SHP77 (cell line): ENCODE measurements at regions not wholly inside any gene's neighbourhood (a gene's known extent, or its start where the extent isn't known, plus 50 kb on each side); places are given as distances from the start of the nearest gene placed in this dataset.
"Not testable (repeated sequence)": the region's sequence is repeated elsewhere in the genome, so short reads cannot be mapped to it uniquely, and the experiment has no call there.

ENCODE experiments used
- DNase-seq, 2 experiments: peaks; one replicate each; lab custom pipeline; 2025; lab: John Stamatoyannopoulos, UW

GRCh38 chr1:101370488-101370887 lies 133.7 kb downstream of the S1PR1 start:
- DNase-seq = no peak

DNA sequence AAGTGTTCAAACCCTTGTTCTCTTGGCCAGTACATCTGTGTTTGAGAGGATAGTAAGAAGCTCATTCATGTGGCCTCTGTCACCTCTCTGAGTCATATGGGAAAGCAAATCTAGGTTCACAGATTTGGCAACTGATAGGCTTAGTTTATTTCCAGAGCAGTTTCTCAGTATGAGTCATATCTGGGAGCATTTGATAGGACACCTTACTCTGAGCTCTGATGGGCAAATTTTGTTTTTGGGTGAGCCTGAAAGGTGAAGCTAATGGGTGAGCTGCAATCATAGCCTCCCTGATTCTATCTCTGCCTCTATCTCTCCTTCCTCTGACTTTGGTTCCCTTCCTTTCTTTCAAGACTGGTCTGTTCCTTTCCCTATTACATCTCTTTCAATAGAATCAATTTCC lies 134.4 kb downstream of the S1PR1 start:
- DNase-seq = no peak

GRCh38 chr1:101373570-101373969 lies 136.8 kb downstream of the S1PR1 start:
- no peak for DNase-seq

- not testable (repeated sequence) for DNase-seq
Observed at GRCh38 chr1:101375448-101375847, 138.6 kb downstream of the S1PR1 start.

- DNase-seq = no peak
Observed at GRCh38 chr1:101376121-101377083, 139.6 kb downstream of the S1PR1 start.

GRCh38 chr1:101377084-101377835 lies 140.4 kb downstream of the S1PR1 start:
- DNase-seq = no peak

- DNase-seq = no peak
Observed at GRCh38 chr1:101379037-101379436, 142.2 kb downstream of the S1PR1 start.

GRCh38 chr1:101379950-101380349 lies 143.1 kb downstream of the S1PR1 start:
- DNase-seq = no peak

GRCh38 chr1:101382135-101382534 lies 145.3 kb downstream of the S1PR1 start:
- DNase-seq = no peak

DNA sequence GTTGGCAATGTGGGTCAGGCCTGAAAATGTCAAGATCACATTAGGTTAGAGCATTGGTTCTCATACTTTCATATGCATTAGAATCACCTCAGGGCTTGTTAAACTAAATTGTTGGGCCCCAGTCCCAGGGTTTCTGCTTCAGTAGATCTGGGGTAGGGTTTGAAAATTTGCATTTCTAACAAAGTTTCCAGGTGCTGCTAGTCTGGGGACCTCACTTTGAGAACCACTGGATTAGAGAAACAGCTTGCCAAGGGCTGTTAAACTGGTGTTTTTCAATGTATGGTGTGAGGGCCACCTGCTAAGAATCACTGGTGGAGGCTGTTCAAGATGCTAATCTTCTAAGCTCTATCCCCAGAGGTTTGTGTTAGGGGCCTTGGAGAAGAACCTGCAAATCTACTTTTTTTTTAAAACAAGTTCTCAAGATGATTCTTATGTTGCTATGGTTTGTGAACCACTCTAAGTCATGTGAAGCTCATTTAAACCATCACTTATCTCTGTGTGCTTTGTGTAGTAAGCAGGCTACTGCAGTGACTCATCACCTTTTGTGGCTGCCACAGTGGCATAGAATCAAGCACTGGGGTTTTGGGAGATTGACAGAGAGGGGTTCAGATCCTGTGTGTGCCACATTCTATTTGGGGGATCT lies 152.2 kb downstream of the S1PR1 start:
- DNase-seq = no peak

GRCh38 chr1:101389547-101389929 lies 152.7 kb downstream of the S1PR1 start:
- no peak for DNase-seq

DNA sequence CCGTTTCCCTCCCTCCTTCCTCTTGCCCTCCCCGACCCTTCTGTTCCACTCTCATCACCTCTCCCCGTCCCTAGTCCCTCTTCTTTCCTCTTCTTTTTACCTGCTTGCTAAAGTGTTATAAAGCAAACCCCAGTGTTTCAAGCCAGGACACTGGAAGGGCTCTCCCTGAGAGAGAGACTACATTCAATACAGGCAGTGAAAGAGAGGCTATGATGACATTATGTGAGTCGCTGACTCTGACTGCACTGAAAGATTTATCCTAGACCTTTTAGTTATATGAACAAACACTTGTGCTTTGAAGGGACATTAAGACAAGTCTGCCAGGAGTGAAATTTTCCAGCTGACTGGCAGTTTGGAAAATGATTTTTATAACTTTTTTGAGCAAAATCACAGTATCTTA lies 155.7 kb downstream of the S1PR1 start:
- DNase-seq = no peak

DNA sequence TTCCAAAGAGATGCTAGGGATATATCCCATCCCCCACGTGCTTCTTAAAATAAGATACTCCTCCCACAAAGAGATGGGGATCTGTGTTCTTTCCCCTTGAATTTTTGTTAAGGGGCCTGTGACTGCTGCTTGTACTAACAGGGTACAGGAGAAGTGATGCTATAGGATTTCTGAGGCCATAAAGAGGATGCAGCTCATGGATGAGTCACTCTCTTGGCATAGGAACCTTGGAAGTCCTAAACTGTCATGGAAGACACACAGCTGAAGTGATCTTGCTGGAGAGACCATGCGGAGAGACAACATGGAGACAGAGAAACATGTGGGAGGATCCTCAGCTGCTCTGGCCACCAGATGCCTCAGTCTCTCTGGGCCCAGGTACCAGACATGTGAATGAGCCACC lies 157.2 kb downstream of the S1PR1 start:
- no peak for DNase-seq

- DNase-seq = no peak
Observed at GRCh38 chr1:101399222-101399621, 162.4 kb downstream of the S1PR1 start.

GRCh38 chr1:101406271-101406670 lies 169.5 kb downstream of the S1PR1 start:
- DNase-seq = no peak

DNA sequence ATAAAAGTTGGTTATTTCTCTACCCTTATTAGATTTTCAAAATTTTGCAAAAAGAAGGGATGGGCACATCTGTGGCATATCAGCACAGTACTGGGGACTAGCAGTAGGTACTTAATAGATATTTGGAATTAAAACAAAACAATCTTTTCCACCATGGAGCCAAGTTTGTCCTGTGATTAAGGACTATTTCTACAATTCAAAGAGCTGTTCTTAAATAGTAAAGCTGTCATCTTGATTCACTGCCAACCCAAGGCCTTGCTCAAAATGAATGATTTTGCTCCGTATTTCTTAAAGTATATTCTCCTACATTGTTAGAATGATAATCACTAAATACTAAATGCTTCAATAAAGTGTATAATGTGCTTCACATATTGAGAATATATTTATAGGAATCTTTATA lies 169.9 kb downstream of the S1PR1 start:
- DNase-seq = no peak

DNA sequence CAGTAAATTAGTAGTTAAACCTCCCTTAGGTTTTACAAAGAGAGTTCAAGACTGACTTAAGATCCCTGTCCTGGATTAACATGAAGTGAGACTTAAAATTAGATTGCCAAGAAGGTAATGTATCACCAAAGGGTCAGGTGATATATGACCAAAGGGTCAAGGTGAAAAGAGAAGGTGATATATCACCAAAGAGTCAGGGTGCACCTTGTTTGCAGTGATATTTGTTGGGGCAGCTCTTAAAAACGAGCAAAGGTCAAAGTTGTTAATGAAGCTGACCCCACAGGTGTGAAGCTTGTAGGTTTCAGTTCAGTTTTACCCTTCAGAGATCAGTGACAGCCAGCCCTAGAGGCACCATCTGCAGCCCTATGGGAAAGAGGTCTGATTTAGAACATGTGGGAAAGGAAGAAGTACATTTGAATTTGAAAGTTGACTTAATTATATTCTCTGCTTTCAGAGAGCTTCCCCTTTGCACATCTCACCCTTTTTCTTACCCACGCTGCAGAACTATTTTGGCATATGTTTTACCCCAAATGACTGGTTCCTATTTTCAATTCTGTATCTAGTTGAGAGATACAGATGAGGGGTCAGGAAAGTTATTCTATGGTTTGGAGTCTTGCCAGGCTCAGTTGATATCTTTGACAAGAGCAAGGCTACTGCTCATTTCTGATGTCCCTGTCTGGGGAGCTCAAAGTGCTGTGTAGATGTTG lies 170.8 kb downstream of the S1PR1 start:
- DNase-seq = no peak

DNA sequence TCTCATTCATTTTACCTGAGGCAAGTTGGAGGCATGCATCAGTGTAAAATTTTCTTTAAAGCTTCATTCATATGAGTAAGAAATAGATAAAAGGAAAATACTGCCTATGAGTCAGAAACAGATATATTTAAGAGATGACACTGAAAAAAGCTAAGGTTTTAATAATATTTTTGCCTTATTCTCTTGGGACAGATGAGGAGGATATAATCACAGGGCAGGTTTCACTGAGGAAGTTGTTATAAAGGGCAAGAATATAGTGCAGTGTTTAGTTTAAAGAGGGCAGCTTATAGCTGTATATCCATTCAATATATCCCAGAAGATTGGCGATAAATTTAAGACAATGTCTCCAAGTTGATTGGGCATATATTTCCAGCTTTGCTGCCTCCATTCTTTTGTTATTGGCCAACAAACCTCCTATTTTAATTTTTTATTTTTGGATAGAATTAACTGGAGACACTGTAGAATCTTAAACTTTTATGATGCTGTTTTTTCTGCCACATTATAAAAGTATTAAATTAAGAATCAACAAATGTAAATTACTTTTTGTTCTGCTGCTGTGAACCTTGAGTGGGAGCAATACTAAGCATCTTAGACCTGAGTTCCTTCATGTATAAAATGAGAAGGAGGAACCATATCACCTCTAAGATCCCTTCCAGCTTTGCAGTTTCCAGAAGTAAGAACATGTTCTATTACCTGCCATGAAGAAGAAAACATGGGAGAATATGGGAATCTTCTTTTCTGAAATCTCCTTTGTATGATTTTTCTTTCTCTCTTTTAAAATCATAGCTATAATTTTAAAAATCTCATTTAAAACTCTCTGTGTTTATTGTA lies 171.6 kb downstream of the S1PR1 start:
- no peak for DNase-seq

GRCh38 chr1:101409102-101409501 lies 172.3 kb downstream of the S1PR1 start:
- no peak for DNase-seq

DNA sequence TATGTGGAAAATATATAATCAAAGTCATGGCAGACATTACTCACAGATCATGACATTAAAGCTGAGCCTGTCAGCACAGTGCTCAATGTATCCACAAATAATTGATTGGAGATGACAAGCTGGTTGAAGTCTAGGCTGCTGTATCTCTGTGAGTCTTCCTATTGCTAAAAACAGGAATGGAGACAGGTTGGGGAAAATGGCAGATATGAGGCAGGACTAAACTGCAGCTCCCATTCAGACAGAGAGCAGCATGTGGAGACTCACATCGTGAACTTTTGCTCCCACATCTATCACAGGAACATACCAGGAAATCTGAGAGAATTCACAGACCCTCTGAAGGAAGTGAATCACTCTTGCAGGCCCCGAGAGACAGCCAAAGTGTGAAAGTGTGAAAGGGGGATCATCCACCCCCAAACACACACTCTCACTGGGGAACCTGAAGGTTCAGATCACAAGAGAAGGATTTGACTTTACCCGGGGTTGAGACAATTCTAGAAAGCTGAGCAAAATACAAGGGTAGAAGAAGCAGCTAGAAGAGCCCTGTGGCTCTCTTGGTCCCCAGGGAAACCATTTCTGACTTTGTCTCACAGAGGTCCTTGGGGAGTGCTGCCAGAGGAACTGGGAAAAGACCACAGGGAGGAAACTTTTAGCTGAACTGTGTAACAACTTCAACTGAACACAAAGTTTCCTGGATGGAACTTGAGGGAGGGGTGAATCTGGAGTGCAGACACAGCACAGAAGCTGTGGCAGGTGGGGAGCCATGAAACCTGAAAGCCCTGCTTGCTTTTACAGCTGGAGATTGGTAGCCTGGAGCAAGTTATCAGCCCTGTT lies 173.4 kb downstream of the S1PR1 start:
- DNase-seq = no peak
